WTC11 (cell line): ENCODE measurements at regions not wholly inside any gene's neighbourhood (a gene's known extent, or its start where the extent isn't known, plus 50 kb on each side); places are given as distances from the start of the nearest gene placed in this dataset.

Source experiments
- ARID4B ChIP-seq: sonication (generic); formaldehyde crosslinking; IDR thresholded peaks from 2 replicates; pipeline ENCODE4 v1.8.0; 2023; ENCODE audit warnings: missing genetic modification reagents, mild to moderate bottlenecking, borderline replicate concordance
- CTCF ChIP-seq: fragments of 200-600 bp; IDR thresholded peaks from 2 replicates; pipeline ENCODE4 v1.8.0; 2022; ENCODE audit warnings: antibody characterized with exemption
- ETV6 ChIP-seq: sonication (generic); formaldehyde crosslinking; IDR thresholded peaks from 2 replicates; pipeline ENCODE4 v1.8.1; 2022; ENCODE audit warnings: mild to moderate bottlenecking, missing genetic modification reagents
- GABPB1 ChIP-seq: sonication (generic); formaldehyde crosslinking; IDR thresholded peaks from 2 replicates; pipeline ENCODE4 v1.8.1; 2023; ENCODE audit warnings: mild to moderate bottlenecking, missing genetic modification reagents
- KAT7 ChIP-seq: sonication (generic); formaldehyde crosslinking; IDR thresholded peaks from 2 replicates; pipeline ENCODE4 v1.8.1; 2023; ENCODE audit warnings: missing genetic modification reagents, mild to moderate bottlenecking, borderline replicate concordance
- STAT6 ChIP-seq: sonication (generic); formaldehyde crosslinking; conservative IDR thresholded peaks from 2 replicates; pipeline ENCODE4 v1.8.1; 2023; ENCODE audit warnings: mild to moderate bottlenecking, low read depth, missing genetic modification reagents, moderate library complexity
- TEAD4 ChIP-seq: sonication (generic); formaldehyde crosslinking; IDR thresholded peaks from 2 replicates; pipeline ENCODE4 v1.8.0; 2022; ENCODE audit warnings: mild to moderate bottlenecking, missing genetic modification reagents

- no peak for TF ChIP-seq GABPB1 (CRISPR knock-in tag)
- TF ChIP-seq CTCF = no peak
- no peak for TF ChIP-seq ETV6 (CRISPR knock-in tag)
- TF ChIP-seq KAT7 = no peak
- no peak for TF ChIP-seq TEAD4 (CRISPR knock-in tag)
- no peak for TF ChIP-seq ARID4B (CRISPR knock-in tag)
- no peak for TF ChIP-seq STAT6 (CRISPR knock-in tag)
These were observed 1063.5 kb upstream of the LRRN3 start for GRCh38 chr7:110027385-110027784.
